ENCODE measurements at regions not wholly inside any gene's neighbourhood (a gene's known extent, or its start where the extent isn't known, plus 50 kb on each side); places are given as distances from the start of the nearest gene placed in this dataset.

DNA sequence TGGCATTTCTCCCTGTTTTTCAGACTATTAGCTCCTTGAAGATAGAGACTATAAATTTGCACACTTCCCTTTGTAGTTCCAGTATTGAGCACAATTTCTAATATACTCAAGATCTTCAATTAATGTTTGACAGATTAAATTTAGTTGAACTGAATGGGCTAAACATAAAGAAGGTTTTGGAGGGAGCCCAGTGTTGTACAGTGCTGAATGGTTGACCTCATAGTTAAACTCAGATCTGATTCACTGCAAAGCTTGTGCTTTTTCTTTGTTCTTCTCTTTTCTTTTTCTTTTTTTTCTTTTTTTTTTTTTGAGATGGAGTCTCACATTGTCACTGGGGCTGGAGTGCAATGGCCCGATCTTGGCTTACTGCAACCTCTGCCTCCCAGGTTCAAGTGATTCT lies 411.7 kb upstream of the ZNF462 start:
- TF ChIP-seq, protein P1, sequence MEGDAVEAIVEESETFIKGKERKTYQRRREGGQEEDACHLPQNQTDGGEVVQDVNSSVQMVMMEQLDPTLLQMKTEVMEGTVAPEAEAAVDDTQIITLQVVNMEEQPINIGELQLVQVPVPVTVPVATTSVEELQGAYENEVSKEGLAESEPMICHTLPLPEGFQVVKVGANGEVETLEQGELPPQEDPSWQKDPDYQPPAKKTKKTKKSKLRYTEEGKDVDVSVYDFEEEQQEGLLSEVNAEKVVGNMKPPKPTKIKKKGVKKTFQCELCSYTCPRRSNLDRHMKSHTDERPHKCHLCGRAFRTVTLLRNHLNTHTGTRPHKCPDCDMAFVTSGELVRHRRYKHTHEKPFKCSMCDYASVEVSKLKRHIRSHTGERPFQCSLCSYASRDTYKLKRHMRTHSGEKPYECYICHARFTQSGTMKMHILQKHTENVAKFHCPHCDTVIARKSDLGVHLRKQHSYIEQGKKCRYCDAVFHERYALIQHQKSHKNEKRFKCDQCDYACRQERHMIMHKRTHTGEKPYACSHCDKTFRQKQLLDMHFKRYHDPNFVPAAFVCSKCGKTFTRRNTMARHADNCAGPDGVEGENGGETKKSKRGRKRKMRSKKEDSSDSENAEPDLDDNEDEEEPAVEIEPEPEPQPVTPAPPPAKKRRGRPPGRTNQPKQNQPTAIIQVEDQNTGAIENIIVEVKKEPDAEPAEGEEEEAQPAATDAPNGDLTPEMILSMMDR (conservative IDR thresholded peaks at IDR 0.05; ENCODE audit: low read length) = no peak
- no peak for TF ChIP-seq EZH2phosphoT487 (IDR thresholded peaks at IDR 0.05; ENCODE audit: borderline replicate concordance, low read depth, low read length)
